ENCODE measurements at regions not wholly inside any gene's neighbourhood (a gene's known extent, or its start where the extent isn't known, plus 50 kb on each side); places are given as distances from the start of the nearest gene placed in this dataset.
"Not testable (repeated sequence)": the region's sequence is repeated elsewhere in the genome, so short reads cannot be mapped to it uniquely, and the experiment has no call there.

- no peak for DNase-seq
These were observed 1434.0 kb upstream of the EYS start for GRCh38 chr6:67141005-67141404.

- no peak for DNase-seq
These were observed 1426.9 kb upstream of the EYS start for GRCh38 chr6:67133973-67134372.

GRCh38 chr6:67131827-67132226, 1424.8 kb upstream of the EYS start:
- DNase-seq = no peak

DNA sequence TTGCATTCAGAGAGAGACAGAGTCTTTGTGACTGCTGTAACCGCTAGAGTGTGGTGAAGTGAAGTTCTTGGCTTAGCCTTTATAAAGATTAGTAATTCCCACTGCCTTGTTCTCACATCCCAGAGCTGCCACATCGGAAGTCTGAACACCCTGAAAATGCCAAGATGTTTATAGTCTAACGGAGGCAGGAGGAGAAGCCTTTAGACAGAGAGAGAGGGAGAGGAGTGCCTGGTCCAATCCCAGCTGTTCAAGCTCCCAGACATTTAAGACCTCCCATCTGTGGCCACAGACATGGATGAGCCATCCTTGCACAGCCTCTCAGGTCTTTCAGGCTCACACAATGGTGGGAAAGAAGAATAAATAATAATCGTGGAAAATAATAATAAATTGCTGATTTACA, 1422.8 kb upstream of the EYS start:
- DNase-seq = no peak

DNA sequence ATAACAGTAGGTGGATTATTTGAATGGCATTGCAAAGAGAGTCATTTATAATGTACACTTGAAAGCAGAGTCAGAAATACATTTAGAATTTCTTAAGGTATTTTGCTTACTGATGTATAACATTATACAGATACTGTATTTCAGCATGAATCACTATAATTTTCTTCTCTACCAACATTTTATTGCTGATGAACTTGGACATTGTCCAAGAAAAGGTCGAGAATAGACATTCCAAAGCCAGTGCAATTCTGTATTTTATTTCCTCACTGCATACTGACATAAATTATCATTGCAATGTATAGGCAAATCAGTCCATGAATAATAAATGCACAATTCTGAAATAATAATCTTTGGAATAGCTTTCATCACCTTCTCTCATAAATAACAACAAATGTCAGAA, 1420.0 kb upstream of the EYS start:
- DNase-seq = no peak

GRCh38 chr6:67121115-67121514, 1414.1 kb upstream of the EYS start:
- no peak for DNase-seq

DNA sequence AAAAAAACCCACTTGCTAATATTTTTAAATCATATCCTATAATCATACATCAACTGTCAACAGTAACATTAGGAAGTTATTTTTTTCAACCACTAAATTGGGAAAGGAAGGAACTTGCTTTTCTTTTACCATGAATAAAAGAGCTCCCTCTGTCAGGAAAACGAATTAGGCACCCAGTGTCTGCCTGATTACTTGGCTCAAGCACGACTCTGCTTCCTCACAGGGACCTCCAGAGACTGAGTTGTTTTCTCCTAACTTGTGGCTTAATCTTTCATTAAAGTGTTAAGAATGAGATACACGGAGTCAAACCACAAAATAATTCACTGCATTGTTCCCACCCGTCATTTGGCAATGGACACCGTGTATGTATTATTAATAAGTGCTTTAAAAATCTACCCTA, 1405.1 kb upstream of the EYS start:
- no peak for DNase-seq

GRCh38 chr6:67102743-67103142, 1395.7 kb upstream of the EYS start:
- DNase-seq = no peak

- DNase-seq = not testable (repeated sequence)
These were observed 1388.7 kb upstream of the EYS start for GRCh38 chr6:67095618-67096226.

GRCh38 chr6:67094431-67094946, 1387.5 kb upstream of the EYS start:
- DNase-seq = no peak

DNA sequence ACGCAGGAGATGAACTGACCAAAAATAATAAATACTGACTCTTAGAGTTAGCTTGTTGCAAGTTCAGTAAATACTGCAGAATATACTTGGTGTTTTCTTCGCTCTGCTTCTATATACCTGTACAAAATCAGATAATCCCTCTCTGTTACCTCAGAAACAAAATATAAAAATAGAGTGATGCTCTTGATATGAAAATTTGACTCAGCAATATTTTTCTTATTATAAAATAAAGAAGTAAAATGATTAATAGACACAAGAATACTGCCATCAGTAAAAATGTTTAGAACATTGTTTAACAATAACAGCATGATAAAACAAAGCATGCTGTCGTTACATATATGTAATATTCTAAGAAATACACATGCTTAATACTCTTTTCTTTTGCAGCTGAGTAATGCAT, 1366.9 kb upstream of the EYS start:
- DNase-seq = no peak

DNA sequence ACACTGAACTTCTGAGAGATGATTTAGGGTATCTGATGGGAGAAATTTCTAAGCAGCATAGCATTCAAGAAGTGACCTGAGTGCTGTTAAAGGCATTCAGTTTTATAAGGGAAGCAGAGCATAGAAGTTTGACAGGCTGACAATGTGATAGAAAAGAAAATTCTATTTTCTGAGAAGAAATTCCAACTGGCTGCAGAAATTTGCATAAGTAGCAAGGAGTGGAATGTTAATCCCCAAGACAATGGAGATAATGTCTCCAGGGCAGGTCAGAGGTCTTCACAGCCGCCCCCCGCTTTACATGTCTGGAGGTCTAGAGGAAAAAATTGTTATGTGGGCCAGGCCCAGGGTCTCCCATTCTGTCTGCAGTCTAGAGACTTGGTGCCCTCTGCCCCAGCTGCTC, 1361.8 kb upstream of the EYS start:
- no peak for DNase-seq

GRCh38 chr6:67064323-67064722, 1357.3 kb upstream of the EYS start:
- no peak for DNase-seq

DNA sequence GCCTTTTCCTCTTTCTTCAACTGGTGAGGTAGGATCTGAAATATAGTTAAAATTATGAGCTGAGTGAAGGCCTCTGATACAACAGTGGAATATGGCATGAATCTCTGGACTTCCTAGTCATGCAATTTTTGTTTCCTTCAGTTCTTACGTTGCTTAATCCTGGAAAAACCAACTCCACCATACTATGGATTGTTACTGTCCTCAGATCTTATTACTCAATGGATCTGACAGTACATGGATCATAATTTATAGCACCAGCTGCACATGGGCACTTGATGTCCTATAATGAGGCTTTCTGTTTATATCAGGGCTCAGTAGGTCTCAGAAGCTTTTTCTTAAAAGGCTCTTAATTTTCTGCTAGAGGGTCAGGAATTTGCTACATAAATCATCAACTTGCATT, 1341.0 kb upstream of the EYS start:
- no peak for DNase-seq

GRCh38 chr6:67045076-67045475, 1338.0 kb upstream of the EYS start:
- no peak for DNase-seq

- DNase-seq = no peak
These were observed 1324.4 kb upstream of the EYS start for GRCh38 chr6:67031451-67031850.

- no peak for DNase-seq
These were observed 1323.8 kb upstream of the EYS start for GRCh38 chr6:67030861-67031260.

- no peak for DNase-seq
These were observed 1310.0 kb upstream of the EYS start for GRCh38 chr6:67016921-67017460.

DNA sequence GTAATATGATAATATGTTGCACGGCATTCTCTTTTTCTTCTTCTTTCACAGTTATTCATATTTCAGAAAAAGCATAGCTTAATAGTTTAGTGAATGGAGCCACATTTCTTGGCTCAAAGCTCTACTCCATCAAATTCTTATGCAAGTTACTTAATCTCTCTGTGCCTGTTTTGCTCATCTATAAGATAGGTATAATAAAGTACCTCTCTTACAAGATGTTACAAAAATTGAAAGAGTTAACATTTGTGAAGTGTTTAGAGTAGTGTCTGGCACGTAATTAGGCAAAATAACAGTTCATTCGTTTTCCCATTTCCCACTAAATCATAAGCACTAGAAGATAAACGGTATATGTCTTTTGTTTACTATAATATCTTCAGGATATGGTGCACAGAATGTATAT, 1304.4 kb upstream of the EYS start:
- no peak for DNase-seq

- no peak for DNase-seq
These were observed 1302.8 kb upstream of the EYS start for GRCh38 chr6:67009818-67010217.

DNA sequence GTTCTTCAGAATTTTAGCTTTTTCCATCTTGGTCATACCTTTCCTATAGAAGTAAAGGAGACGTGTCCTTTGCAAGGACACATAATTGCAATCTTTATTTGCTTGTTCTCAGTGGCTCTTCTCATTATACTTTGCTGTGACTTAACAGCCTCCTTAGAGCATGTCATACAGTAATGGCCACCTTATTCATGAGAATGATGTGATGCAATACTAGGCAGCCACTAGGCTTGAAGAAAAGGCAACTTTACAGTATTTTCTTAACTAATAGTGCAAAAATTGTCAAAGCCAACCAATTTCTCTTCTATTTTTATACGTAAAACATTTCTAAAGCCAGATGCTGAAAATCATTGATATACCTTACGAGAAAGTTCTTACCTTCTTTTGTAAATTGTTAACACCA, 1296.8 kb upstream of the EYS start:
- no peak for DNase-seq

- no peak for DNase-seq
These were observed 1293.1 kb upstream of the EYS start for GRCh38 chr6:67000121-67000520.

GRCh38 chr6:66997579-66997978, 1290.6 kb upstream of the EYS start:
- not testable (repeated sequence) for DNase-seq

- no peak for DNase-seq
These were observed 1288.6 kb upstream of the EYS start for GRCh38 chr6:66995669-66996068.

GRCh38 chr6:66993708-66994107, 1286.7 kb upstream of the EYS start:
- DNase-seq = not testable (repeated sequence)
